Neural cell (in vitro differentiated cells): ENCODE measurements at regions not wholly inside any gene's neighbourhood (a gene's known extent, or its start where the extent isn't known, plus 50 kb on each side); places are given as distances from the start of the nearest gene placed in this dataset.
A peak's percentile ranks its signal among the peaks of the same experiment; 100 is the strongest.

ENCODE experiments used
- H2AFZ ChIP-seq: fragments of 200-600, 300-800 bp; sonication (generic), shearing (Covaris generic); 2 replicates; pipeline ENCODE4 v1.6.0; 2014; ENCODE audit warnings: low read depth, mild to moderate bottlenecking, antibody characterized with exemption, low read length, moderate library complexity
- H3F3A ChIP-seq: fragments of 200-600 bp; shearing (Covaris generic); 2 replicates; pipeline ENCODE4 v1.6.1; 2016; ENCODE audit warnings: mild to moderate bottlenecking, moderate library complexity, mixed read lengths, antibody characterized with exemption, low read length; ENCODE audit not compliant: insufficient read depth, poor library complexity, severe bottlenecking
- H3K27ac ChIP-seq: fragments of 200-600, 300-800 bp; sonication (generic), shearing (Covaris generic); 2 replicates; pipeline ENCODE4 v1.5.1; 2014; ENCODE audit warnings: mild to moderate bottlenecking, low read length, moderate library complexity
- H3K27me3 ChIP-seq: fragments of 300-800, 200-600 bp; sonication (generic), shearing (Covaris generic); 2 replicates; pipeline ENCODE4 v1.6.0; 2014; ENCODE audit warnings: mild to moderate bottlenecking, low read depth, low read length, moderate library complexity; ENCODE audit not compliant: insufficient read depth
- H3K36me3 ChIP-seq: fragments of 300-800, 200-600 bp; sonication (generic), shearing (Covaris generic); 2 replicates; pipeline ENCODE4 v1.5.1; 2014; ENCODE audit warnings: mild to moderate bottlenecking, antibody characterized with exemption, low read length, moderate library complexity; ENCODE audit not compliant: insufficient read depth
- H3K4me2 ChIP-seq: fragments of 300-800, 200-600 bp; sonication (generic), shearing (Covaris generic); 2 replicates; pipeline ENCODE4 v1.6.0; 2014; ENCODE audit warnings: mild to moderate bottlenecking, low read length
- H3K4me3 ChIP-seq: fragments of 300-800, 200-600 bp; sonication (generic), shearing (Covaris generic); 2 replicates; pipeline ENCODE4 v1.5.1; 2014; ENCODE audit warnings: mild to moderate bottlenecking, low read length, moderate library complexity
- H3K79me2 ChIP-seq: fragments of 200-600 bp; shearing (Covaris generic); replicated peaks from 2 replicates; pipeline ENCODE4 v1.6.0; 2014; ENCODE audit warnings: mild to moderate bottlenecking, low read length, moderate library complexity; ENCODE audit not compliant: insufficient read depth
- H3K9ac ChIP-seq: fragments of 300-800, 200-600 bp; sonication (generic), shearing (Covaris generic); 2 replicates; pipeline ENCODE4 v1.6.1; 2016; ENCODE audit warnings: mild to moderate bottlenecking, low read length, mixed read lengths
- H3K9me2 ChIP-seq: fragments of 200-600 bp; shearing (Covaris generic); 2 replicates; pipeline ENCODE4 v1.6.1; 2016; ENCODE audit warnings: mild to moderate bottlenecking, low read length, mixed read lengths; ENCODE audit not compliant: insufficient read depth
- H3K9me3 ChIP-seq: fragments of 200-600, 300-800 bp; sonication (generic), shearing (Covaris generic); 2 replicates; pipeline ENCODE4 v1.6.1; 2016; ENCODE audit warnings: mild to moderate bottlenecking, mixed run types, low read length, moderate library complexity, mixed read lengths
- H4K20me1 ChIP-seq: fragments of 200-600 bp; shearing (Covaris generic); 2 replicates; pipeline ENCODE4 v1.6.1; 2016; ENCODE audit warnings: mild to moderate bottlenecking, mixed run types; ENCODE audit not compliant: insufficient read depth
- CTCF ChIP-seq: fragments of 450-650 bp; IDR thresholded peaks from 2 replicates; pipeline ENCODE4 v1.5.1; 2014; ENCODE audit warnings: antibody characterized with exemption, mild to moderate bottlenecking, moderate library complexity; ENCODE audit not compliant: poor library complexity, severe bottlenecking
- EP300 ChIP-seq: fragments of 450-650 bp; conservative IDR thresholded peaks from 2 replicates; pipeline ENCODE4 v1.6.1; 2014; ENCODE audit warnings: antibody characterized with exemption, mild to moderate bottlenecking, moderate library complexity; ENCODE audit not compliant: poor library complexity, severe bottlenecking
- EZH2 ChIP-seq: fragments of 200-600, 300-800 bp; shearing (Covaris generic), sonication (generic); IDR thresholded peaks from 2 replicates; pipeline ENCODE4 v1.6.1; 2014; ENCODE audit warnings: antibody characterized with exemption, low read length, borderline replicate concordance, mild to moderate bottlenecking; ENCODE audit not compliant: insufficient read depth, poor library complexity, severe bottlenecking
- MXI1 ChIP-seq: fragments of 450-650 bp; conservative IDR thresholded peaks from 2 replicates; pipeline ENCODE4 v1.6.1; 2014; ENCODE audit warnings: antibody characterized with exemption, mild to moderate bottlenecking; ENCODE audit not compliant: poor library complexity, severe bottlenecking
- POLR2AphosphoS5 ChIP-seq: IDR thresholded peaks from 2 replicates; pipeline ENCODE4 v1.6.1; 2012
- RAD21 ChIP-seq: fragments of 450-650 bp; conservative IDR thresholded peaks from 2 replicates; pipeline ENCODE4 v1.6.1; 2014; ENCODE audit warnings: antibody characterized with exemption, mild to moderate bottlenecking, moderate library complexity
- REST ChIP-seq: IDR thresholded peaks from 2 replicates; pipeline ENCODE4 v1.6.1; 2012; ENCODE audit warnings: borderline replicate concordance
- SMC3 ChIP-seq: fragments of 450-650 bp; conservative IDR thresholded peaks from 2 replicates; pipeline ENCODE4 v1.6.1; 2014; ENCODE audit warnings: antibody characterized with exemption, mild to moderate bottlenecking, moderate library complexity; ENCODE audit not compliant: poor library complexity
- TAF1 ChIP-seq: IDR thresholded peaks from 2 replicates; pipeline ENCODE4 v1.6.1; 2012; ENCODE audit warnings: low read depth

DNA sequence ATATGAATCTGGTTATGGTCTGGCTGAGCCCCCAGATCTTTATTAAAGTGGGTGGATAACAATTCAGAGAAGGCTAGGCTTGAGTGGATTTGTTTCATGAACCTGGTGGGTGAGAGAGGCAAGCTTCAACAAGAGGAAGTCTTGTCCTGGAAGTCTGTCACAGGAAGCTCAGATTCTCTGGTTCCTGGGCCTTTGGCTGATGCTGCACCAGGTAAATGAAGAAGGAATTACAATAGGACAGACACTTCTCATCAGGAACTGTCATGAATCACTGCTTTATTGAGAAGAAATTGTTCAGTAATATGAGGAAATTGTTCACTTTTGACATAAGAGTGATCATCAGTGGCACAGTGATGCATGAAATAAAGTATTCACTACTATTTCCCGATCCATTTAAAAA, 167.6 kb upstream of the ELL2 start:
- TF ChIP-seq MXI1 (no peak), SMC3 (no peak), RAD21 (no peak), REST (peak; percentile 36), EZH2 (no peak), TAF1 (no peak), POLR2AphosphoS5 (peak; percentile 57), CTCF (no peak), EP300 (peak; percentile 87)
- Histone ChIP-seq H3F3A (no peaks in the 10 kb centered on the region), H3K27ac (peak overlapping the region; percentile 63), H3K4me3 (no peak overlapping the region), H3K27me3 (no peaks in the 10 kb centered on the region), H3K79me2 (no peaks in the 10 kb centered on the region), H4K20me1 (no peaks in the 10 kb centered on the region), H3K4me2 (no peak overlapping the region), H3K9me2 (no peaks in the 10 kb centered on the region), H3K9me3 (no peaks in the 10 kb centered on the region), H2AFZ (no peak overlapping the region), H3K9ac (no peak overlapping the region), H3K36me3 (no peaks in the 10 kb centered on the region)

DNA sequence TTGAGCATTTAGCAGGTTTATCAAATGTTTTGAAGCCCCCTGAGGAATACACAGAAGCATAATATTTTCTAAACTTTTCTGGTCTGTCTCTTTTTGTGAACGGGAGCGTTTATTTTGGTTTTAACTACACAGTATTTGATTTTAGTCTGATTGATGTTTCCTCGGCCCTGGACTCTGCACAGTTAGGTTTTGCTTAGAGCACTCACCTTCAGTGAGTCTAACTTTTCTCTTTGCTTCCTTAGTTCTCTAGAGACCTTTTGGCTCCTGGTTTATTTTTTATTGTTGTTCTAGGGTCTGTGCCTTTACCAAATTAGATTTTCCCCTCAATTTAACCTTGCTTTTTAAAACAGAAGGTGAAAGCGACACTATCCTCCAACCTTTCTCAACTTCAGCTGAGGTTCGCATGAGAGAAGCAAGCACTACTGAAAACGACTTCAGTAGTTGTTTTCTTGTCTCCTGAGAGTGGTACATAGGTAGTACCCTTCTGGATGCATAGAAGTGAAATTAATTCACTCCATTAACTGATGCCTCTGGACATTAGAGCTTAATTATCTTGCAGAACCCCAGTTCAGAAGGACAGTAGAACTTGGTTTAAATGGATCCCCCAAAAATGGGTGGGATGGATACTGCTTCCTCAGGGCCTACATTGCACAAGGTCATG, 166.7 kb upstream of the ELL2 start:
- H3K4me3 ChIP-seq = no peak overlapping the region
- H3K9me2 ChIP-seq = no peaks in the 10 kb centered on the region
- H3K4me2 ChIP-seq = no peak overlapping the region
- H2AFZ ChIP-seq = no peak overlapping the region
- H3K27me3 ChIP-seq = no peaks in the 10 kb centered on the region
- no peak for TF ChIP-seq SMC3
- no peak for TF ChIP-seq CTCF
- no peak for TF ChIP-seq RAD21
- no peak for TF ChIP-seq TAF1
- no peak for TF ChIP-seq EP300
- no peak for TF ChIP-seq EZH2
- TF ChIP-seq POLR2AphosphoS5 = no peak
- TF ChIP-seq REST = no peak
- no peak for TF ChIP-seq MXI1
- H3K9me3 ChIP-seq = no peaks in the 10 kb centered on the region
- H3K36me3 ChIP-seq = no peaks in the 10 kb centered on the region
- H3K9ac ChIP-seq = no peak overlapping the region
- H3K27ac ChIP-seq = peak overlapping the region; percentile 63
- no peaks in the 10 kb centered on the region for H3K79me2 ChIP-seq
- no peaks in the 10 kb centered on the region for H3F3A ChIP-seq
- no peaks in the 10 kb centered on the region for H4K20me1 ChIP-seq
